Tibial nerve (tissue), 4 donors: ENCODE measurements at regions not wholly inside any gene's neighbourhood (a gene's known extent, or its start where the extent isn't known, plus 50 kb on each side); places are given as distances from the start of the nearest gene placed in this dataset.

ENCODE experiments used
- CTCF ChIP-seq, 5 experiments: fragments of 200-600 bp in 3 of 5; fragments of 450-650 bp in 2 of 5; sonication (generic) in 3 of 5; IDR thresholded peaks; one replicate each; pipeline ENCODE4 v1.5.1; 2016 to 2019; ENCODE audit warnings: antibody characterized with exemption in 5 of 5, mild to moderate bottlenecking in 3 of 5, moderate library complexity in 2 of 5
- EP300 ChIP-seq, 2 donors: sonication (generic); formaldehyde crosslinking; IDR thresholded peaks; one replicate each; pipeline ENCODE4 v1.6.1; 2017; ENCODE audit warnings: antibody characterized with exemption in 2 of 2, mild to moderate bottlenecking in 1 of 2
- POLR2A ChIP-seq, 2 donors: fragments of 450-650 bp; IDR thresholded peaks; one replicate each; pipeline ENCODE4 v1.6.1; 2017; ENCODE audit warnings: antibody characterized with exemption in 2 of 2, mild to moderate bottlenecking in 2 of 2, moderate library complexity in 2 of 2

DNA sequence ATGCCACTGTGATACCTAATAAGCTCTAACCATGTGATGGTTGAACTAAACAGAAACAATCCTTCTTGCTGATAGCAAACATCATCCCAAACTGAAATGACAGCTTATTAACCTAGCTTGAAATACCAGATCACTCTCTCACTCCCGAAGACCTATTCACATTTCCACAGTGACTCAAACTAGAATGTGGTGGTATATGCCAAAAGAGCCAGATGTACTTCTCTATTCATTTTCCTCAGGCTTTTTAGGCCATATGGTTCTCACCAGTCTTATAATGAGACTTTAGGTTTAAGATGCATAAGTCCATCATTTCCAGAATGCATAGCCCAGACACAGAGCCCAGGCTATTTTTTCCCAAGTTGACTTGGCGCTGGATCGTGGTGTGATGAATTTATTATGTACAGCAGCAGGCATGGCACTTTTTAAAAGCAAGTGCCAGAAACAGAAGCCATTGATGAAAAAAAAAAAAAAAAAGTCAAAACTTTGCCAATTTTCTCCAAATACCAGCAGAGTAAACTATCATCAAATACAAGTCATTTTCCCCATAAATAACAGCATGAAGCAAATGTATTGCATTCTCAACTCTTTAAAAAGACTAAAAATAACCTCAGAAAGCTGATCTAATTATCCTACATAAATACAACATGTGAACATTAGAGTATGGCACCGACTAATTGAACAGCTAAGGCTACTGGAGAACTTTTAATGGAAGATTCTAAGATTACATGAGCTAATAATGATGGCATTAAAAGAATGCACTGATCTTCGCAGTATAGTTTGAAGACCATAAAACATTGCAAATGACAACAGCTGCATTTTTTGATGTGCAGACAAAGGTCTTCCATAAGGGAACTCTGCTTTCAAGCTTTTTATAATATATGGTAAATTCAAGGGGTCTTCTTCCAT is 365.4 kb downstream of the LRRIQ3 start:
- TF ChIP-seq CTCF (IDR thresholded peaks at IDR 0.05), result no peak
- no peak for TF ChIP-seq POLR2A (IDR thresholded peaks at IDR 0.05)
- no peak for TF ChIP-seq EP300 (IDR thresholded peaks at IDR 0.05)
